ENCODE measurements at regions not wholly inside any gene's neighbourhood (a gene's known extent, or its start where the extent isn't known, plus 50 kb on each side); places are given as distances from the start of the nearest gene placed in this dataset.
"Not testable (repeated sequence)": the region's sequence is repeated elsewhere in the genome, so short reads cannot be mapped to it uniquely, and the experiment has no call there.

DNA sequence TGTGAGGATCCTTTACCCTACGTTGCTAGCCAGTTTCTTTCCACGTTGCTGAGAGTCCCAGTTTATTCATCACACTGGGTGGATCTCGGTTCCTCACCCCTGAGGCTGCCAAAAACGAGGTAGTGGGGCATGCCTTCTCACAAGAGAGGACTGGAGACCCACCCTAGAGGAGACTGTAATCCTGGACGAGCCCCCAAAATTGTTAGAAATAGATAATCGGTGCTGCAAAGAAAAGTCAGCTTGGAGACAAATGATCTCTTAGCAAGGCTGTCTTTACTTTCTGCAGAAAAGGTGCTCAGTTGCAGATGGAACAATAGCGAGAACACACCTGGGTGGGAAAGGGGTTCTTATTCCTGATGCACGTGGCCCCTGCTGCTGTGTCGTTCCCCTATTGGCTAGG lies 101.8 kb downstream of the TMEM167A start (continued):
- no peak for TF ChIP-seq AFF4 (CRISPR knock-in tag; IDR thresholded peaks at IDR 0.05; ENCODE audit: borderline replicate concordance)
- no peak for TF ChIP-seq TEAD4 (CRISPR knock-in tag; IDR thresholded peaks at IDR 0.05)
- no peak for TF ChIP-seq TP53 (CRISPR knock-in tag; IDR thresholded peaks at IDR 0.05)

DNA sequence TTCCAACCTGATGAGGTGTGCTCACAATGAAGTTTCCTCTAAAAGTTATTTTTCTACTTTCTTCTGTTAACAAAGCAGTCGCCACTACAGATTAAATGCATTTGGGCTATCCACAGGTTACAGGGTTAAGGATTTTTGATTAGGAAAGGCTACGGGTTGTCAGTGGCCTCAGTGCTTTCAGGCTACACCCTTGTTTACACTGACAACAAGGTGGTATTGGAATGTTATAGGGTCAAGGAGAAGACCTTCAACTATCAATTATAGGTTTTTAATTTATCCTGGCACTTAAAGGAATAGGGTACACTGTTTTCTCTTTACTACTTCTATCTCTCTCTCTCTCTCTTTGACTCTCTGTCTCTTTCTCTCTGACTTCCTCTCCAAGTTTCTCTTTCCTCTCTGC lies 102.8 kb downstream of the TMEM167A start:
- H3K27ac Mint-ChIP-seq; POLR2A ChIA-PET; CTCF ChIA-PET; DNase-seq (ENCODE audit: low spot score); ATAC-seq; H3K4me3 Mint-ChIP-seq: not testable (repeated sequence)
- Mint-ChIP-seq H3K9me3 (peaks cover 77% of the 10 kb centered on the region), H3K27me3 (ENCODE audit: low read depth) (peaks cover 11% of the 10 kb centered on the region), H3K36me3 (peaks cover 61% of the 10 kb centered on the region), H3K4me1 (peaks cover 12% of the 10 kb centered on the region)

DNA sequence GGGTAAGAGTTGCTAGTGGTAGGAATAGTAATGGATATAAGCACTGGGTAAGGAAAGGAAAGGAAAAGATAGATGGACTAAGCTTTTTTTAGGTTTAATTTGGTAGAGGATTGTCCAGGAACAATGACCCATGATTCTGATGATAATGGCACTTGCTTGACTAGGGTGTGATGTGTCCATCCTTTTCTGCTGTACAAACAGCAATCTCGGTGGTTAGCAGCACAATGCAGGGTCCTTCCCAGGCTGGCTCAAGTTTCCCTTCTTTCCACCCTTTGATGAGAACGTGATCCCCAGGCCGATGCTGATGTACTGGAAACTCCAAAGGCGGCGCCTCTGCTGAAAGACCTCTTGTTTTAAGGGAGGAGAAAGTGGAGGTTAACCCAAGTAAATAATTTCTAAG lies 105.3 kb downstream of the TMEM167A start:
- Mint-ChIP-seq H3K27me3 (ENCODE audit: low read depth) (peaks cover 11% of the 10 kb centered on the region), H3K36me3 (peaks cover 60% of the 10 kb centered on the region), H3K4me3 (no peak overlapping the region), H3K9me3 (peaks cover 70% of the 10 kb centered on the region), H3K4me1 (peaks cover 28% of the 10 kb centered on the region), H3K27ac (no peak overlapping the region)
- DNase-seq (ENCODE audit: low spot score) (no peak), ATAC-seq (no peak)
- ChIA-PET CTCF (no interaction called here), POLR2A (interaction anchor here (0.6 kb wide), 1 partner anchor 14 kb away, joined by 3 read pairs; no protein-coding TSS in a partner anchor)
- TF ChIP-seq ZNF138 (CRISPR knock-in tag; conservative IDR thresholded peaks at IDR 0.05), result no peak
- no peak for TF ChIP-seq ZNF232 (CRISPR knock-in tag; IDR thresholded peaks at IDR 0.05)
- no peak for TF ChIP-seq NFATC4 (CRISPR knock-in tag; IDR thresholded peaks at IDR 0.05)
- TF ChIP-seq, protein P1, sequence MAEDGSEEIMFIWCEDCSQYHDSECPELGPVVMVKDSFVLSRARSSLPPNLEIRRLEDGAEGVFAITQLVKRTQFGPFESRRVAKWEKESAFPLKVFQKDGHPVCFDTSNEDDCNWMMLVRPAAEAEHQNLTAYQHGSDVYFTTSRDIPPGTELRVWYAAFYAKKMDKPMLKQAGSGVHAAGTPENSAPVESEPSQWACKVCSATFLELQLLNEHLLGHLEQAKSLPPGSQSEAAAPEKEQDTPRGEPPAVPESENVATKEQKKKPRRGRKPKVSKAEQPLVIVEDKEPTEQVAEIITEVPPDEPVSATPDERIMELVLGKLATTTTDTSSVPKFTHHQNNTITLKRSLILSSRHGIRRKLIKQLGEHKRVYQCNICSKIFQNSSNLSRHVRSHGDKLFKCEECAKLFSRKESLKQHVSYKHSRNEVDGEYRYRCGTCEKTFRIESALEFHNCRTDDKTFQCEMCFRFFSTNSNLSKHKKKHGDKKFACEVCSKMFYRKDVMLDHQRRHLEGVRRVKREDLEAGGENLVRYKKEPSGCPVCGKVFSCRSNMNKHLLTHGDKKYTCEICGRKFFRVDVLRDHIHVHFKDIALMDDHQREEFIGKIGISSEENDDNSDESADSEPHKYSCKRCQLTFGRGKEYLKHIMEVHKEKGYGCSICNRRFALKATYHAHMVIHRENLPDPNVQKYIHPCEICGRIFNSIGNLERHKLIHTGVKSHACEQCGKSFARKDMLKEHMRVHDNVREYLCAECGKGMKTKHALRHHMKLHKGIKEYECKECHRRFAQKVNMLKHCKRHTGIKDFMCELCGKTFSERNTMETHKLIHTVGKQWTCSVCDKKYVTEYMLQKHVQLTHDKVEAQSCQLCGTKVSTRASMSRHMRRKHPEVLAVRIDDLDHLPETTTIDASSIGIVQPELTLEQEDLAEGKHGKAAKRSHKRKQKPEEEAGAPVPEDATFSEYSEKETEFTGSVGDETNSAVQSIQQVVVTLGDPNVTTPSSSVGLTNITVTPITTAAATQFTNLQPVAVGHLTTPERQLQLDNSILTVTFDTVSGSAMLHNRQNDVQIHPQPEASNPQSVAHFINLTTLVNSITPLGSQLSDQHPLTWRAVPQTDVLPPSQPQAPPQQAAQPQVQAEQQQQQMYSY (CRISPR knock-in tag; IDR thresholded peaks at IDR 0.05), result no peak
- TF ChIP-seq, protein P2, sequence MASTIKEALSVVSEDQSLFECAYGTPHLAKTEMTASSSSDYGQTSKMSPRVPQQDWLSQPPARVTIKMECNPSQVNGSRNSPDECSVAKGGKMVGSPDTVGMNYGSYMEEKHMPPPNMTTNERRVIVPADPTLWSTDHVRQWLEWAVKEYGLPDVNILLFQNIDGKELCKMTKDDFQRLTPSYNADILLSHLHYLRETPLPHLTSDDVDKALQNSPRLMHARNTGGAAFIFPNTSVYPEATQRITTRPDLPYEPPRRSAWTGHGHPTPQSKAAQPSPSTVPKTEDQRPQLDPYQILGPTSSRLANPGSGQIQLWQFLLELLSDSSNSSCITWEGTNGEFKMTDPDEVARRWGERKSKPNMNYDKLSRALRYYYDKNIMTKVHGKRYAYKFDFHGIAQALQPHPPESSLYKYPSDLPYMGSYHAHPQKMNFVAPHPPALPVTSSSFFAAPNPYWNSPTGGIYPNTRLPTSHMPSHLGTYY (CRISPR knock-in tag; IDR thresholded peaks at IDR 0.05), result no peak
- TF ChIP-seq NR2C2 (CRISPR knock-in tag; IDR thresholded peaks at IDR 0.05), result no peak
- TF ChIP-seq TP53 (CRISPR knock-in tag; IDR thresholded peaks at IDR 0.05), result no peak
- TF ChIP-seq, protein P3, sequence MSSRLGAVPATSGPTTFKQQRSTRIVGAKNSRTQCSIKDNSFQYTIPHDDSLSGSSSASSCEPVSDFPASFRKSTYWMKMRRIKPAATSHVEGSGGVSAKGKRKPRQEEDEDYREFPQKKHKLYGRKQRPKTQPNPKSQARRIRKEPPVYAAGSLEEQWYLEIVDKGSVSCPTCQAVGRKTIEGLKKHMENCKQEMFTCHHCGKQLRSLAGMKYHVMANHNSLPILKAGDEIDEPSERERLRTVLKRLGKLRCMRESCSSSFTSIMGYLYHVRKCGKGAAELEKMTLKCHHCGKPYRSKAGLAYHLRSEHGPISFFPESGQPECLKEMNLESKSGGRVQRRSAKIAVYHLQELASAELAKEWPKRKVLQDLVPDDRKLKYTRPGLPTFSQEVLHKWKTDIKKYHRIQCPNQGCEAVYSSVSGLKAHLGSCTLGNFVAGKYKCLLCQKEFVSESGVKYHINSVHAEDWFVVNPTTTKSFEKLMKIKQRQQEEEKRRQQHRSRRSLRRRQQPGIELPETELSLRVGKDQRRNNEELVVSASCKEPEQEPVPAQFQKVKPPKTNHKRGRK (CRISPR knock-in tag; IDR thresholded peaks at IDR 0.05; ENCODE audit: borderline replicate concordance), result no peak
- TF ChIP-seq AR (CRISPR knock-in tag; IDR thresholded peaks at IDR 0.05), result no peak
- TF ChIP-seq, protein P4, sequence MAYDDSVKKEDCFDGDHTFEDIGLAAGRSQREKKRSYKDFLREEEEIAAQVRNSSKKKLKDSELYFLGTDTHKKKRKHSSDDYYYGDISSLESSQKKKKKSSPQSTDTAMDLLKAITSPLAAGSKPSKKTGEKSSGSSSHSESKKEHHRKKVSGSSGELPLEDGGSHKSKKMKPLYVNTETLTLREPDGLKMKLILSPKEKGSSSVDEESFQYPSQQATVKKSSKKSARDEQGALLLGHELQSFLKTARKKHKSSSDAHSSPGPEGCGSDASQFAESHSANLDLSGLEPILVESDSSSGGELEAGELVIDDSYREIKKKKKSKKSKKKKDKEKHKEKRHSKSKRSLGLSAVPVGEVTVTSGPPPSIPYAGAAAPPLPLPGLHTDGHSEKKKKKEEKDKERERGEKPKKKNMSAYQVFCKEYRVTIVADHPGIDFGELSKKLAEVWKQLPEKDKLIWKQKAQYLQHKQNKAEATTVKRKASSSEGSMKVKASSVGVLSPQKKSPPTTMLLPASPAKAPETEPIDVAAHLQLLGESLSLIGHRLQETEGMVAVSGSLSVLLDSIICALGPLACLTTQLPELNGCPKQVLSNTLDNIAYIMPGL (CRISPR knock-in tag; IDR thresholded peaks at IDR 0.05), result no peak
- no peak for TF ChIP-seq SP1 (CRISPR knock-in tag; conservative IDR thresholded peaks at IDR 0.05)
- no peak for TF ChIP-seq KAT7 (CRISPR knock-in tag; IDR thresholded peaks at IDR 0.05; ENCODE audit: borderline replicate concordance)
- no peak for TF ChIP-seq ETV6 (CRISPR knock-in tag; IDR thresholded peaks at IDR 0.05)
